ENCODE measurements at regions not wholly inside any gene's neighbourhood (a gene's known extent, or its start where the extent isn't known, plus 50 kb on each side); places are given as distances from the start of the nearest gene placed in this dataset.
"Not testable (repeated sequence)": the region's sequence is repeated elsewhere in the genome, so short reads cannot be mapped to it uniquely, and the experiment has no call there.

GRCh38 chr9:115758441-115758840, 395.1 kb upstream of the PAPPA start:
- DNase-seq = no peak

GRCh38 chr9:115759426-115759825, 394.2 kb upstream of the PAPPA start:
- DNase-seq = no peak

GRCh38 chr9:115764645-115765044, 388.9 kb upstream of the PAPPA start:
- no peak for DNase-seq

- no peak for DNase-seq
Observed at GRCh38 chr9:115765060-115765459, 388.5 kb upstream of the PAPPA start.

GRCh38 chr9:115766370-115766955, 387.1 kb upstream of the PAPPA start:
- DNase-seq = no peak

- no peak for DNase-seq
Observed at GRCh38 chr9:115770521-115770920, 383.1 kb upstream of the PAPPA start.

GRCh38 chr9:115775659-115776058, 377.9 kb upstream of the PAPPA start:
- no peak for DNase-seq

GRCh38 chr9:115777610-115778009, 376.0 kb upstream of the PAPPA start:
- DNase-seq = no peak

GRCh38 chr9:115781070-115781736, 372.4 kb upstream of the PAPPA start:
- no peak for DNase-seq

- no peak for DNase-seq
Observed at GRCh38 chr9:115786321-115786720, 367.3 kb upstream of the PAPPA start.

GRCh38 chr9:115790520-115790919, 363.1 kb upstream of the PAPPA start:
- no peak for DNase-seq

- DNase-seq = no peak
Observed at GRCh38 chr9:115794921-115795475, 358.6 kb upstream of the PAPPA start.

GRCh38 chr9:115799734-115800133, 353.9 kb upstream of the PAPPA start:
- no peak for DNase-seq

GRCh38 chr9:115804206-115804605, 349.4 kb upstream of the PAPPA start:
- DNase-seq = no peak

- DNase-seq = no peak
Observed at GRCh38 chr9:115808108-115808507, 345.5 kb upstream of the PAPPA start.

GRCh38 chr9:115808695-115809094, 344.9 kb upstream of the PAPPA start:
- no peak for DNase-seq

GRCh38 chr9:115810166-115810565, 343.4 kb upstream of the PAPPA start:
- DNase-seq = no peak

- DNase-seq = no peak
Observed at GRCh38 chr9:115814081-115814480, 339.5 kb upstream of the PAPPA start.

GRCh38 chr9:115815786-115816185, 337.8 kb upstream of the PAPPA start:
- no peak for DNase-seq

GRCh38 chr9:115818651-115819050, 334.9 kb upstream of the PAPPA start:
- DNase-seq = not testable (repeated sequence)

- no peak for DNase-seq
Observed at GRCh38 chr9:115832031-115832430, 321.6 kb upstream of the PAPPA start.

- no peak for DNase-seq
Observed at GRCh38 chr9:115837618-115838017, 316.0 kb upstream of the PAPPA start.

GRCh38 chr9:115838417-115838816, 315.2 kb upstream of the PAPPA start:
- DNase-seq = no peak

- not testable (repeated sequence) for DNase-seq
Observed at GRCh38 chr9:115844433-115844832, 309.2 kb upstream of the PAPPA start.
